GM12892 (cell line): ENCODE measurements at regions not wholly inside any gene's neighbourhood (a gene's known extent, or its start where the extent isn't known, plus 50 kb on each side); places are given as distances from the start of the nearest gene placed in this dataset.

Experiments
- POLR2A ChIP-seq: IDR thresholded peaks from 2 replicates; pipeline ENCODE4 v1.6.1; 2011; ENCODE audit warnings: low read depth, low read length, control low read depth
- POLR2AphosphoS5 ChIP-seq: IDR thresholded peaks from 2 replicates; pipeline ENCODE4 v1.6.1; 2011; ENCODE audit warnings: low read depth, low read length, control low read depth
- TAF1 ChIP-seq: IDR thresholded peaks from 2 replicates; pipeline ENCODE4 v1.6.1; 2011; ENCODE audit warnings: low read depth, mild to moderate bottlenecking, control low read depth, low read length, borderline replicate concordance

- peak; percentile 27; the same call in 1 of the 2 replicates for TF ChIP-seq POLR2A
- TF ChIP-seq POLR2AphosphoS5 = no peak
- no peak for TF ChIP-seq TAF1
Measured at GRCh38 chr6:9520417-9521151, 894.3 kb downstream of the TFAP2A start.
